NB4 (cell line): ENCODE measurements at regions not wholly inside any gene's neighbourhood (a gene's known extent, or its start where the extent isn't known, plus 50 kb on each side); places are given as distances from the start of the nearest gene placed in this dataset.

ENCODE experiments used
- TF ChIP-seq, protein P1 (sequence below): IDR thresholded peaks from 2 replicates; pipeline ENCODE4 v1.6.1; 2011; ENCODE audit warnings: low read depth, low read length
- TF ChIP-seq, protein P2 (sequence below): IDR thresholded peaks from one replicate; pipeline ENCODE4 v1.5.1; 2012; ENCODE audit warnings: low read depth, low read length

DNA sequence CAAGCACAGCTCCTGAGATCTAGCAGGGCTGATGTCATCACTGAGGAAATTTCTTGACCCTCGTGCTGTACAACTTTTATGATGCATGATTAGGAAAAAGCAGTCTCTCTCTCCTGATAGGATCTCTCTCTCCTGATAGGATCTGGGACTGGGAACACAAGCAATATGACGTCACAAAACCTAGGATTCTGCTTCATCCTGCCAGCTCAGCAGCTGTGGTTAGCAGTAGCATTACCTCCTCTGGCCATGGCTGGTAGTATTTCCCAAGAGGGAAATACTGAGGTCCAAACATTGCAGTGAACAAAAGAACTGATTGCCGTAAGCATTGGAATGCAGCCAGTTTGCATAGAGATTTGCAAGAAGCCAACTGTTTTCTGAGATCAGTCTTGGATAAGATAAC lies 521.2 kb upstream of the POU3F3 start:
- TF ChIP-seq, protein P1, sequence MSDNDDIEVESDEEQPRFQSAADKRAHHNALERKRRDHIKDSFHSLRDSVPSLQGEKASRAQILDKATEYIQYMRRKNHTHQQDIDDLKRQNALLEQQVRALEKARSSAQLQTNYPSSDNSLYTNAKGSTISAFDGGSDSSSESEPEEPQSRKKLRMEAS = no peak
- TF ChIP-seq, protein P2, sequence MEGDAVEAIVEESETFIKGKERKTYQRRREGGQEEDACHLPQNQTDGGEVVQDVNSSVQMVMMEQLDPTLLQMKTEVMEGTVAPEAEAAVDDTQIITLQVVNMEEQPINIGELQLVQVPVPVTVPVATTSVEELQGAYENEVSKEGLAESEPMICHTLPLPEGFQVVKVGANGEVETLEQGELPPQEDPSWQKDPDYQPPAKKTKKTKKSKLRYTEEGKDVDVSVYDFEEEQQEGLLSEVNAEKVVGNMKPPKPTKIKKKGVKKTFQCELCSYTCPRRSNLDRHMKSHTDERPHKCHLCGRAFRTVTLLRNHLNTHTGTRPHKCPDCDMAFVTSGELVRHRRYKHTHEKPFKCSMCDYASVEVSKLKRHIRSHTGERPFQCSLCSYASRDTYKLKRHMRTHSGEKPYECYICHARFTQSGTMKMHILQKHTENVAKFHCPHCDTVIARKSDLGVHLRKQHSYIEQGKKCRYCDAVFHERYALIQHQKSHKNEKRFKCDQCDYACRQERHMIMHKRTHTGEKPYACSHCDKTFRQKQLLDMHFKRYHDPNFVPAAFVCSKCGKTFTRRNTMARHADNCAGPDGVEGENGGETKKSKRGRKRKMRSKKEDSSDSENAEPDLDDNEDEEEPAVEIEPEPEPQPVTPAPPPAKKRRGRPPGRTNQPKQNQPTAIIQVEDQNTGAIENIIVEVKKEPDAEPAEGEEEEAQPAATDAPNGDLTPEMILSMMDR = no peak
